Fibroblast of skin of scalp (primary cell): ENCODE measurements at regions not wholly inside any gene's neighbourhood (a gene's known extent, or its start where the extent isn't known, plus 50 kb on each side); places are given as distances from the start of the nearest gene placed in this dataset.

Experiments
- DNase-seq: peaks from one replicate; pipeline ENCODE4 v3.0.0-alpha.2; 2013

GRCh38 chr18:34978533-34978893 is 62.7 kb upstream of the MAPRE2 start:
- no peak for DNase-seq

GRCh38 chr18:34978953-34979608 is 62.1 kb upstream of the MAPRE2 start:
- DNase-seq, result peak; percentile 94

- no peak for DNase-seq
Measured at GRCh38 chr18:34981487-34981886, 59.7 kb upstream of the MAPRE2 start.

- DNase-seq, result no peak
Measured at GRCh38 chr18:34985963-34986362, 55.2 kb upstream of the MAPRE2 start.

- peak; percentile 19 for DNase-seq
Measured at GRCh38 chr18:34990597-34990996, 50.6 kb upstream of the MAPRE2 start.

GRCh38 chr18:34991152-34991551 is 50.1 kb upstream of the MAPRE2 start:
- no peak for DNase-seq
